Fibroblast of lung (primary cell): ENCODE measurements at regions not wholly inside any gene's neighbourhood (a gene's known extent, or its start where the extent isn't known, plus 50 kb on each side); places are given as distances from the start of the nearest gene placed in this dataset.

Experiments
- CTCF ChIP-seq, 2 donors: IDR thresholded peaks in 1 of 2; conservative IDR thresholded peaks in 1 of 2; 1 replicate in 1 of 2; 2 replicates in 1 of 2; pipeline ENCODE4 v1.5.1; 2011 to 2012; ENCODE audit warnings: low read length in 2 of 2, control low read depth in 1 of 2, inconsistent platforms in 1 of 2, low read depth in 1 of 2, mild to moderate bottlenecking in 1 of 2
- EZH2 ChIP-seq: IDR thresholded peaks from 2 replicates; pipeline ENCODE4 v1.5.1; 2012; ENCODE audit warnings: low read length, control low read depth, mild to moderate bottlenecking; ENCODE audit errors: missing control alignments

GRCh38 chr1:226810681-226811080, 59.7 kb upstream of the PSEN2 start:
- TF ChIP-seq CTCF (conservative IDR thresholded peaks at IDR 0.05 in 1 of 2, IDR thresholded peaks at IDR 0.05 in 1 of 2; ENCODE audit: low read depth in 1 of 2, low read length in 2 of 2) = no peak
- no peak for TF ChIP-seq EZH2
